ENCODE measurements at regions not wholly inside any gene's neighbourhood (a gene's known extent, or its start where the extent isn't known, plus 50 kb on each side); places are given as distances from the start of the nearest gene placed in this dataset.
"Not testable (repeated sequence)": the region's sequence is repeated elsewhere in the genome, so short reads cannot be mapped to it uniquely, and the experiment has no call there.

GRCh38 chr18:24602201-24602600, 141.8 kb downstream of the HRH4 start:
- H3K27ac ChIP-seq, result no peak overlapping the region
- TF ChIP-seq ZFX (IDR thresholded peaks at IDR 0.05; ENCODE audit: borderline replicate concordance), result no peak
- TF ChIP-seq, protein P1, sequence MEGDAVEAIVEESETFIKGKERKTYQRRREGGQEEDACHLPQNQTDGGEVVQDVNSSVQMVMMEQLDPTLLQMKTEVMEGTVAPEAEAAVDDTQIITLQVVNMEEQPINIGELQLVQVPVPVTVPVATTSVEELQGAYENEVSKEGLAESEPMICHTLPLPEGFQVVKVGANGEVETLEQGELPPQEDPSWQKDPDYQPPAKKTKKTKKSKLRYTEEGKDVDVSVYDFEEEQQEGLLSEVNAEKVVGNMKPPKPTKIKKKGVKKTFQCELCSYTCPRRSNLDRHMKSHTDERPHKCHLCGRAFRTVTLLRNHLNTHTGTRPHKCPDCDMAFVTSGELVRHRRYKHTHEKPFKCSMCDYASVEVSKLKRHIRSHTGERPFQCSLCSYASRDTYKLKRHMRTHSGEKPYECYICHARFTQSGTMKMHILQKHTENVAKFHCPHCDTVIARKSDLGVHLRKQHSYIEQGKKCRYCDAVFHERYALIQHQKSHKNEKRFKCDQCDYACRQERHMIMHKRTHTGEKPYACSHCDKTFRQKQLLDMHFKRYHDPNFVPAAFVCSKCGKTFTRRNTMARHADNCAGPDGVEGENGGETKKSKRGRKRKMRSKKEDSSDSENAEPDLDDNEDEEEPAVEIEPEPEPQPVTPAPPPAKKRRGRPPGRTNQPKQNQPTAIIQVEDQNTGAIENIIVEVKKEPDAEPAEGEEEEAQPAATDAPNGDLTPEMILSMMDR (IDR thresholded peaks at IDR 0.05), result no peak

- H3K27ac ChIP-seq, result no peak overlapping the region
- TF ChIP-seq, protein P1 (IDR thresholded peaks at IDR 0.05), result no peak
These were observed 142.7 kb downstream of the HRH4 start for GRCh38 chr18:24603151-24603550.

- TF ChIP-seq, protein P1 (IDR thresholded peaks at IDR 0.05), result no peak
- TF ChIP-seq ZFX (IDR thresholded peaks at IDR 0.05; ENCODE audit: borderline replicate concordance), result no peak
- H3K27ac ChIP-seq, result no peak overlapping the region
These were observed 145.0 kb downstream of the HRH4 start for GRCh38 chr18:24605444-24605843.

DNA sequence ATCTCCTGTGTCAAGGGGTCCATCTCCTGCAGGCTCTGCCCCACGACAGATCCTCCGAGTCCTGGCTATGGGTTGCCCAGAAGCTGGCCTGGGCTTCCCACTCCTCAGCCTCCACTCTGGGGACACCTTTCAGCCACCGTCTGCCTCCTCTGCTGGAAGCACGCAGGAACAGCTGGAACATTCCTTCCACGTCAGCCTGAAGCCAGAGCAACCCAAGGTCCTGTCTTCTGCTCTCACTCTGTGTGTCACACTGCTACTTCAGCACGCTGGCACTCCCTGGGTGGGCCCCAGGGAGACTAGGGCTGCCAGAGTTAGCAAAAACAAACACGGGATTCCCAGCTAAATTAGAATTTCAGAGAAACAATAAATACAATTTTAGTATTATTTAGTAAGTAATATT, 148.8 kb downstream of the HRH4 start:
- H3K27ac ChIP-seq, result no peak overlapping the region
- no peak for TF ChIP-seq ZFX (IDR thresholded peaks at IDR 0.05; ENCODE audit: borderline replicate concordance)
- TF ChIP-seq, protein P1 (IDR thresholded peaks at IDR 0.05), result no peak

GRCh38 chr18:24611075-24611474, 150.6 kb downstream of the HRH4 start:
- no peak overlapping the region for H3K27ac ChIP-seq
- TF ChIP-seq, protein P1 (IDR thresholded peaks at IDR 0.05), result no peak
- no peak for TF ChIP-seq ZFX (IDR thresholded peaks at IDR 0.05; ENCODE audit: borderline replicate concordance)

DNA sequence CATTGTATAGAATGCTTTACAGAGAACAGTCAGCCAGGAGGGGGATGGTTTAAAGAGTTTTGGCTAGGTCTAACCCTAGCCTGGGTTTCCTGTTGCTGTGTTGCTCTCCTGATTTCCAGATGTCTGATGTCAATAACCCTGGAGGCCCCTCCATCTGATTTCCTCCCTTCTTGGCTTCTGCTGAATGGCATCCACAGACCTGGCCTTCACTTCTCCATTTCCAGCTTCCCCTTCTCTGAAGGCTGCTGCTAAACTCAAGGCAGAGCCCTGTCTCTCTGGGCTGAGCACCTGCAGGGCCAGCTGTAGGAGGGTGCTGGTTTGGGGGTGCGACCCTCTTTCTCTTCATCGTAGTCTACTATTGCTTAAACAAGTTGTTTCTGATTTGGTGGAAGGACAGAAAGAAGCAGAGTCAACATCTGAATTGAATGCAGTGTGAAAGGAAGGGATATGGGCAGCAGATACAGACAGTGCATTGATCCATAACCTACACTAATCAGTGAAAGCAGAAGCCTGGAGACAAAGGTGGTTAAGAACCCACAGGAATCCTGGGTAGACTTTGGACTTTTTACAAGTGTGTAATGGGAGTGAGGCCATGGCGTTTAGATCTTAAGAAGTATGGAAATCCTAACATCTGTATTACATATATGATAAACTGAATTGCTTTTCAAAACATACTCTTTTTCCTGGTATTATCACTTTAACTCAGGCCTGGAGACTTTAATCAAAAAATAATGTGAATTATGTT, 153.6 kb downstream of the HRH4 start:
- TF ChIP-seq, protein P1 (IDR thresholded peaks at IDR 0.05), result no peak
- TF ChIP-seq ZFX (IDR thresholded peaks at IDR 0.05; ENCODE audit: borderline replicate concordance), result no peak

DNA sequence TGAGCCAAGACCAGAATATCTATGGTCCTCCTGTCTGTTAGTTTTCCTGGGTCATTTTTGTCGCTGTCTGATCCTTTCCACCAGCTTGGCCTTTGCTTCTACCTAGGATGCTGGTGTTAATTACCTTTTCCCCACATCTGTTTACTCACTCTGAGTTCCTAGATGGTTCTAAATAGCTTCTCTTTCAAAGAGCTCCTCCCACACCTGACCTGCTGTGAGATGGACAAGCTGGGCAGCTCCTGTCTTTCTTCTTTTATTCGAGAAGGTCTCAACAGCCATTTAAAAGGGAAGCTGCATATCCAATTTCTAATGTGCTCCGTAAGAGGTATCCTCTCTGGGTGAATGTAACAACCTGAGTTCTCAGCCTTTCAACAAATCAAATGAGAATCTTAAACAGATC, 156.2 kb downstream of the HRH4 start:
- H3K27ac ChIP-seq, result no peak overlapping the region
- TF ChIP-seq, protein P1 (IDR thresholded peaks at IDR 0.05), result no peak
- no peak for TF ChIP-seq ZFX (IDR thresholded peaks at IDR 0.05; ENCODE audit: borderline replicate concordance)

More for the DNA sequence above, 153.6 kb downstream of the HRH4 start:
- H3K27ac ChIP-seq, result no peak overlapping the region

DNA sequence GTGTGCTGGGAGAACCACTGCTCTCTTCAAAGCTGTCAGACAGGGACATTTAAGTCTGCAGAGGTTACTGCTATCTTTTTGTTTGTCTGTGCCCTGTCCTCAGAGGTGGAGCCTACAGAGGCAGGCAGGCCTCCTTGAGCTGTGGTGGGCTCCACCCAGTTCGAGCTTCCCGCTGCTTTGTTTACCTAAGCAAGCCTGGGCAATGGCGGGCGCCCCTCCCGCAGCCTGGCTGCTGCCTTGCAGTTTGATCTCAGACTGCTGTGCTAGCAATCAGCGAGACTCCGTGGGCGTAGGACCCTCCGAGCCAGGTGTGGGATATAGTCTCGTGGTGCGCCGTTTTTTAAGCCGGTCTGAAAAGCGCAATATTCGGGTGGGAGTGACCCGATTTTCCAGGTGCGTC, 164.0 kb downstream of the HRH4 start:
- H3K27ac ChIP-seq, result not testable (repeated sequence)

Measured in 22Rv1 (cell line).